ENCODE measurements at regions not wholly inside any gene's neighbourhood (a gene's known extent, or its start where the extent isn't known, plus 50 kb on each side); places are given as distances from the start of the nearest gene placed in this dataset.

DNA sequence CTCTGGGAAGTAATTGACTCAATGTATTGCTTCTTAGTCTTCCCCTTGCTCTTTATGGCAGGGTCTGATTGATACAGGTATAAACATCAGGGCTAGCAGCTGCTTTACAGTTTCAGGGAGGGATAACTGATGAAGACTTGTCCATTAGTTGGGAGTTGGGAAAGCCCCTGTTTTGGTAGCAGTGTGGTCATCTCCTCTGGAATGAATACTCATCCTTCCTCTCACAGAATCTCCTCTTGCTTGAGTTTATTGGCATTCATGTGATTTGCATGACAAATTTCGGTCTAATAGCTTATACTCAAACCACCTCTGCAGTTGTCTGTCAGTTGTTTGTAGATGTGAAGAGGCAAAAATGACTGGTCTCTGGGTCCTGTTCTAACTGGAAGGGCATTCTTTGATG is 79.7 kb downstream of the FAT3 start:
- DNase-seq: no peak
- Histone ChIP-seq H3K27ac (no peak overlapping the region), H3K9me3 (no peaks in the 10 kb centered on the region), H3K36me3 (no peaks in the 10 kb centered on the region), H3K27me3 (no peaks in the 10 kb centered on the region), H3K4me1 (no peaks in the 10 kb centered on the region), H3K4me3 (no peak overlapping the region)
- intact Hi-C loops (cut with DNase I): no loop called here
- WGBS, 4 donors: 78 to 94% (median 91%) methylated on average over 1 of the region's 1 CpG
- TF ChIP-seq, protein P1, sequence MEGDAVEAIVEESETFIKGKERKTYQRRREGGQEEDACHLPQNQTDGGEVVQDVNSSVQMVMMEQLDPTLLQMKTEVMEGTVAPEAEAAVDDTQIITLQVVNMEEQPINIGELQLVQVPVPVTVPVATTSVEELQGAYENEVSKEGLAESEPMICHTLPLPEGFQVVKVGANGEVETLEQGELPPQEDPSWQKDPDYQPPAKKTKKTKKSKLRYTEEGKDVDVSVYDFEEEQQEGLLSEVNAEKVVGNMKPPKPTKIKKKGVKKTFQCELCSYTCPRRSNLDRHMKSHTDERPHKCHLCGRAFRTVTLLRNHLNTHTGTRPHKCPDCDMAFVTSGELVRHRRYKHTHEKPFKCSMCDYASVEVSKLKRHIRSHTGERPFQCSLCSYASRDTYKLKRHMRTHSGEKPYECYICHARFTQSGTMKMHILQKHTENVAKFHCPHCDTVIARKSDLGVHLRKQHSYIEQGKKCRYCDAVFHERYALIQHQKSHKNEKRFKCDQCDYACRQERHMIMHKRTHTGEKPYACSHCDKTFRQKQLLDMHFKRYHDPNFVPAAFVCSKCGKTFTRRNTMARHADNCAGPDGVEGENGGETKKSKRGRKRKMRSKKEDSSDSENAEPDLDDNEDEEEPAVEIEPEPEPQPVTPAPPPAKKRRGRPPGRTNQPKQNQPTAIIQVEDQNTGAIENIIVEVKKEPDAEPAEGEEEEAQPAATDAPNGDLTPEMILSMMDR (IDR thresholded peaks at IDR 0.05): no peak
- no peak for TF ChIP-seq POLR2A (IDR thresholded peaks at IDR 0.05)
- ATAC-seq: no peak

DNA sequence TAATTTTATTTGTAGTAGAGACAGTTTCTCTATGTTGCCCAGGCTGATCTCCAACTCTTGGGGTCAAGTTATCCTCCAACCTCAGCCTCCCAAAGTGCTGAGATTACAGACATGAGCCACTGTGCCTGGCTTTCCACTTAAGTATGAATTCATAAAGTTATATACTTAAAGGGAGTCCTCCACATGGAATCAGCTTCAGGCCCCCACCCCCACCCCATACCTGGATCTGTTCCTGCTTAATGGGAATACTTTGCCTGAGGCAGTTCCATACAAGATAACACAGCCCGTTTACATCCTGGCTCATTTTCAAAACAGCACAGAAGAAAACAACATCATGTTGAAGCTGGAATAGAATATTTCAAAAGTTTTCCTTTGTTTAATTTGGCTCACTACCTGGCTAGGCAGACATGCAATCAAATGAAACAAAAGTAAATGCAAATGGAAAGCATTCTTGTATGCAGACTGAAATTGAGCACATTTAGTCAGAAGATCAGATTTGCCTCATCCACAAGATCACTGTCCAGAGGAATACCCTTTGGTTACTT is 82.4 kb downstream of the FAT3 start:
- H3K9me3 ChIP-seq: no peaks in the 10 kb centered on the region
- H3K27me3 ChIP-seq: peaks cover 0 to 2% (median 0%) of the 10 kb centered on the region in 9 donors
- DNase-seq (no peak), ATAC-seq (no peak)
- no peak overlapping the region for H3K27ac ChIP-seq
- no peak for TF ChIP-seq POLR2A (IDR thresholded peaks at IDR 0.05)
- no peaks in the 10 kb centered on the region for H3K4me1 ChIP-seq
- intact Hi-C loops (cut with DNase I): no loop called here
- no peaks in the 10 kb centered on the region for H3K36me3 ChIP-seq
- 6 to 11% (median 9%) methylated on average over 1 of the region's 1 CpG for WGBS, 4 donors
- H3K4me3 ChIP-seq: no peak overlapping the region

DNA sequence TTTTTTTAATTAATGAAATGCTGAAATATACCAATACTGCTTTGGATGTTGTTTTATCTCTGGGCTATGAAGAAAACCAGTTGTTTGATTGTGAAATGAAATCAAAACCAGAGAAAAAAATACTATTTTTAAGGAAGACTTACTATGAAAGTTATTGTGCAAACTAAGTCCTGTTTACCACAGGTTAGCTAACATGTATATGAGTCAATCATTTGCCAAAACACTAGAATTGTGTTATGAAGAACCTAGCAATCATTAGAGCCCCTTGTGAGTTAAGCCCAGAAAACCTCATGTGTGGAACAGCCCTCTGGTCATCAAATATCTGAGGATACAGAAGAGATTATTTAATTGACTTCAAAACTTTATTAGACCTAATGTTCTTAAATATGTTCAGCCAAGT is 83.7 kb downstream of the FAT3 start:
- Histone ChIP-seq H3K36me3 (no peaks in the 10 kb centered on the region), H3K27ac (no peak overlapping the region), H3K9me3 (no peaks in the 10 kb centered on the region), H3K4me1 (no peaks in the 10 kb centered on the region), H3K27me3 (peaks cover 0 to 4% (median 0%) of the 10 kb centered on the region in 9 donors), H3K4me3 (no peak overlapping the region)
- intact Hi-C loops (cut with DNase I): no loop called here
- TF ChIP-seq, protein P1 (IDR thresholded peaks at IDR 0.05): no peak
- no peak for TF ChIP-seq POLR2A (IDR thresholded peaks at IDR 0.05)
- no peak for ATAC-seq
- no peak for DNase-seq

DNA sequence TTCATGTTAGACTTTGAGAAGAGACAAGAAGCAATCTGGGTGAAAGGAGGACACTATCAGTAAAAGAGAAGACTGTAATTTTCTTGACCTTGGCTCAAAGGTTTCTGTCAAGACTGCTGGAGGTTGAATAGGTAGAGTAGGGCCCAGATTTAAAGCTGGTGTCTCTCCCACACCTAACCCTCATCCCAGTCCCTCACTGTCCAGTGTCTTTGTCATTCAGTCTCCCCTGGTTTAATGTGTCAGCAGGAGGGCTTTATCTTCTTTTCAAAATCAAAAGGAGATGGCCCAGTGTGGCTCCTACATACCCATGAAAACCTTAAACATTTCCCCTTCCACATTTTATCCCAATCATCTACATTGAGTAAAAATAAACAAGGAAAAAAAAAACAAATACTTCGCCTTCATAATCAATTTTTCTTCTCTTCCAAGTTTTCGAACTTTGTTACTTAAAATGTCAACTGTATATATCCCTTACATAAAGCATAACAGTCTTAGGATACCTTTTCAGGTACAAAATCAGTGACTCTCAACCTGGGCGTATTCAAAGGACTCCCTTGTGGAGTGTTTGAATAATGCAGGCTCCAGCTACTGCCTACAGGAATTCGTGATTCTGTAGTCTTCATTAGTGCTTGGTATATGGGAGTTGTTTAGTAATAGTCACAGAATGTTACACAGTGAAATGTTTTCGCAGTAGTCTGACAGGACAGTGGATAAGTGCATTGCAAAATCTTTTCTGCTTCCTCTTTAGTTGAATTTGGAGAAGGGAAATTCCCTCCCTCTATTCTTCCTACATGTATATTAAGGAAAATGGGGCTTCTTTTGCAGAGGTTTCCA is 87.2 kb downstream of the FAT3 start:
- no peak for ATAC-seq
- Histone ChIP-seq H3K4me1 (peaks cover 0 to 10% (median 0%) of the 10 kb centered on the region in 12 donors), H3K4me3 (no peak overlapping the region), H3K9me3 (no peaks in the 10 kb centered on the region), H3K36me3 (no peaks in the 10 kb centered on the region), H3K27ac (no peak overlapping the region), H3K27me3 (peaks cover 0 to 4% (median 0%) of the 10 kb centered on the region in 9 donors)
- 73 to 83% (median 78%) methylated on average over 5 of the region's 5 CpGs for WGBS, 4 donors
- DNase-seq: no peak
- TF ChIP-seq, protein P1 (IDR thresholded peaks at IDR 0.05): no peak
- no peak for TF ChIP-seq POLR2A (IDR thresholded peaks at IDR 0.05)
- intact Hi-C loops (cut with DNase I): no loop called here

Data from heart left ventricle (tissue), 16 donors.